GM18519 (cell line): ENCODE measurements at regions not wholly inside any gene's neighbourhood (a gene's known extent, or its start where the extent isn't known, plus 50 kb on each side); places are given as distances from the start of the nearest gene placed in this dataset.

Source experiments
- ATAC-seq: cut with Tn5 transposase; IDR thresholded peaks from one replicate; pipeline ENCODE4 v1.9.1; 2021; ENCODE audit warnings: mild to moderate bottlenecking, moderate library complexity; ENCODE audit not compliant: unreplicated experiment, low FRiP score

DNA sequence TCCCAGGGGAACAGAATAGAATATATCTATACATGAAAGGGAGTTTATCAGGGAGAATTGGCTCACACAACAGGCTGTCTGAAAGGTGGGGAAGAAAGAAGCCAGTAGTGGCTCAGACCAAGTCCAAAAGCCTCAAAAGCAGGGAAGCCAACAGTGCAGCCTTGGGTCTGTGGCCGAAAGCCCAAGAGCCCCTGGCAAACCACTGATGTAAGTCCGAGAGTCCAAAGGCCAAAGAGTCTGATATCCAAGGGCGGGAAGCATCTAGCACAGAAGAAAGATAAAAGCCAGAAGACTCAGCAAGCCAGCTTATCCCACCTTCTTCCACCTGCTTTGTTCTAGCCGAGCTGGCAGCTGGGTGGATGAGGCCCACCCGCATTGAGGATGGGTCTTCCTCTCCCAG, 172.5 kb downstream of the CCDC71L start:
- no peak for ATAC-seq

DNA sequence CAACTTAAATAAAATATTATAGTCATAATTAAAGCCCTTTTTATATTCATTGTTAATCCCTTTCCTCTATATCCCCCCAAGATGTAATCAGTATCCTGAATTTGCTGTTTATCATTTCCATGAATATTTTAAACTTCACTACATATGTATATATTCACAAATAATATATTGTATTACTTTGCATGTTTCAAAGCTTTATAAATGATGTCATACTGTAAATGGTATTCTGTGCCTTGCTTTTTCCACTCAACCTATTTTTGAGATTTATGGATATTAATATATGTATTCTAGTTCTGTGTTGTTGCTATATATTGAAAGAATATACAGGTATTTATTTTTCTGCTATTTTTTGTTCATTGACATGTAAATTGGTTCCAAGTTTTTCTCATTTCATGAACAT, 173.1 kb downstream of the CCDC71L start:
- no peak for ATAC-seq

DNA sequence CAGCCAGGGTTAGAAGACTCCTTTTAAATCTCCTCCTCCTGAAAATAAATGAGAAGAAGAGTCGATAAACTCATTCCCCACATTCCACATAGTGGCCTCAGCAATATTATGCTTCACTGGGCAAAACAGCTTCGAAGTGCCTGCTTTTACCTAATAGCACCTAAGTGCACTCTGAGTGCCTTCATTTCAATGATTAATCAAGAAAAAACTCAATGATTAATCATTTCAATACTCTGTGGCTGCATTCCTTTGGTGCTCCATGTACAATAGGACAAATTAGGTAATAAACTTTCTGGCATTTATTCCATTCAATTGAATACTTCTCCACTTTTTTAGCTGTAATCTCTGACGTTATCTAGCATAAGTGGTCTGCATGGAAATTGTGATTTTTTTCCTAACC, 174.6 kb downstream of the CCDC71L start:
- no peak for ATAC-seq

DNA sequence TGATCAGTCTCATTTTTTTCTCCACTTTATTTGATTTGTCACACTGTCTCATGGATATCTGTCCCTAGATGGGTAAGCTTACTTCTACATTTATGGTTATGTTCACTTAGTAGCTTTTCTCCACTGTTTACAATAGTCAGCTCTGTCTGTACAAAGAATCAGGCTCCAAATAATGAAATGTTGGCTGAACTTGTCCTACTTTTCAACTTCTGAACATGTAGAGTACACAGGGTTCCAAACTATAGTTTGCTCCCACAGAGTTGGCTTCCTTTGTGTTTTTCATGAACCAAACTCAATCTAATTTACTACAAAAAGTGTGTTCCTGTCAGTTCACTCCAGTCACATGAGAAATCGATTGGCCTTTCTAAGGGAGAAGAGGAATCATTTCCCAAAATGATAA, 175.0 kb downstream of the CCDC71L start:
- no peak for ATAC-seq

DNA sequence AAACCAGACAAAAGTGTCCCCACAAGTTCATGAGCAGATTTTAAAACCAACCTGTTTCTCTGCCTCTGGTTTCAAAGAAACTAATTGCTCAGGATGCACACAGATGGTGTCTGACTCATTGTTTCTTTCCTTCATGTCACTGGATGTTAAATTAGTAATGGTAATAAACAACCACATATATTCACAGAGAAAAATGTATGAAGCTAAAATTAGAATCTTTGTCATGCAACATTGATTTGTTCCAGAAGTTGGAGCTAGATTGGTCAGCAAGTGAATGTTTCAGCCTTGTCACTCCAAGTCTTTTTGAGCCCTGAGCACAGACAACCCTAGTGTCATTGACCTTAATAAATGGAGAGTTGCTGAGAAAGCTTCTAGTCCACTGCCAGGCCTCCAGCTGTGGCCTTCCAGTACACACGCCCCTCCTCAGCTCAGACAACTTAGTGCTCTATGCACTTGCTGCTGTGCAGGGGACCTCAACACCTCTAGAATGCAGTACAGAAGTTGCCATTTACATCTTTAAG, 175.9 kb downstream of the CCDC71L start:
- no peak for ATAC-seq

DNA sequence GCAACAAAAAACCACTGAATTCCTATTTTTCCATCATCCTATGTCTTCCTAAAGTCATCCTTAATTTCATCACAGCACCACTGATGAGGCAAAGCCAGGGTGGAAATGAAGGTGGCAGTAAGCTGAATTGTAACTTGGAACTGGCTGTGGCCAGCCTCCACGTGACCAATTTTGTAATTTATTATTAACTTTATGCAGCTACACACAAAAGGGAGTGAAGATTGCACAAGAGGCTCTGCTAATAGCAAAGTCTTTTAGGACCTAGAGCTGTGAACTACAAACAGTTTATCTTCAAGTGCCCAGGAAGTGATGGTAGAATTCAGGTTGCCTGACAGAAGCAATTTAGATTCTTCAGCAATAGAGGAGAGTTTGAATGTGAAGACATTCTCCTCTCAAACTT, 176.4 kb downstream of the CCDC71L start:
- no peak for ATAC-seq

DNA sequence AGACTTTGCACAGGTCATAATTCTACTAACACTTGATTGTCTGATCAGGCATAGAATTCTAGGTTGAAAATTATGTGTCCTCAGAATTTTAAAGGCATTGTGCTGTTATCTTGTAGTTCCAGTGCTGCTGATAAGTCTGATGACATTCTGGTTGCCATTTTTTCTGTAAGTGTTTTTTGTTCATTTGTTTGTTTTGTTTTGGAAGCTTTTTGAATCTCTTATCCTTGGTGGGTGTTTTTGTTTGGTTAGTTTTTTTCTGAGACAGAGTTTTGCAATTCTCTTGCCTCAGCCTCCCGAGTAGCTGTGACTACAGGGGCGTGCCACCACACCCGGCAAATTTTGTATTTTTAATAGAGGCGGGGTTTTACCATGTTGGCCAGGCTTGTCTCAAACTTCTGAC, 178.9 kb downstream of the CCDC71L start:
- ATAC-seq: no peak

DNA sequence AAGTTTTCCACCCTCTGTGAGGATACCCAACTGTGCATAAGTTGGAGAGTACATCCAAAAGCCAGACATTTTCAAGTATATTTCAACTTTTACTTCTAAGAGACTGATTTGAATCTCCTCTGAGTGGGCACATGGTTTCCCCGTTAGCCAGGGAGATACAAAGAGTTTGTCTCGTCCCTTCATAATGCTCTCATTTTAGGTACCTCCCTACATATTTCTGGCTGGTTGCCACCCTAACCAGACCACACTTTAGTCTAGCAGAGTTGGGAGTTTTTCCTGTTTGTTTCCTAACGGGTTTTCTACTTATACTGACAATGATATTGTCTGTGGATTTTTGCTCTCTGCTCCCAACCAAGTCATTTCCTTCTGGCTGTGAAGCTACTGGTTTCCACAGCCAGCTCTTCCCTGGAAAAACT, 180.3 kb downstream of the CCDC71L start:
- no peak for ATAC-seq

DNA sequence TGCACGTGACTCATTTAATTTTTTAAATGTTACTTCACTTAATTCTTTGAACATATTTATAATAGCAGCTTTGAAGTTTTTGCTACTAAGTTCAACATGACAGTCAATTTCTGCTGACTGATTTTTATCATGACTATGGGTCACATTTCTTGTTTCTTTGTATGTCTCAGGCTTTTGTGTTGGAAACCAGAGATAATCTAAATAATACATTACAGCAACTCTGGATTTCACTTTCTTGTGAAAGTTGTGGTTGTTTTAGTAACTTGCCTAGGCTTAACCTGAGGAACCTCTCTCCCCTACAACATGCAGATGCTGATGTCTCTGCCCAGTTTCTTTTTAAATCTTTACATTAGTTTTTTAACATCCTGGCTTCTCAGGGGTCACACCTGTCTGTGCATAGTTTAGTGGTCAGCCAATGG, 180.8 kb downstream of the CCDC71L start:
- ATAC-seq: peak; percentile 54

DNA sequence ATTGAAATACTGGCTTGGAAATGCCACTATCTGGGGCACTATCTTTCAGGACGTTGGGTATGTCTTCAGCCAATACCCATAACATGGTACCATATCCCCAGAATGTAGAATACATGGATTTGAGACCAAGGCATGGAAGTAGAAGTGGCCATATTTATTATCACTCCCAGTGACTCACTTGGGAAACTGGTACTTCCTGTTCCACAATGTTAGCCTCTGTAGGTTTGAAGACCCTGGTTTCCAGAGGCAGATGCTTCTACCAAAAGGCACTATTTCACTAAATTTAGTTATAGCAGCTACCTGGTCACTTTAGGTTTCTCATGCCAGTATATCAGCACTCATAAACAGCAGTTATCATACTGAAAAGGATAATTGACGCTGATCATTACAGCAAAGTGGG, 184.2 kb downstream of the CCDC71L start:
- no peak for ATAC-seq

DNA sequence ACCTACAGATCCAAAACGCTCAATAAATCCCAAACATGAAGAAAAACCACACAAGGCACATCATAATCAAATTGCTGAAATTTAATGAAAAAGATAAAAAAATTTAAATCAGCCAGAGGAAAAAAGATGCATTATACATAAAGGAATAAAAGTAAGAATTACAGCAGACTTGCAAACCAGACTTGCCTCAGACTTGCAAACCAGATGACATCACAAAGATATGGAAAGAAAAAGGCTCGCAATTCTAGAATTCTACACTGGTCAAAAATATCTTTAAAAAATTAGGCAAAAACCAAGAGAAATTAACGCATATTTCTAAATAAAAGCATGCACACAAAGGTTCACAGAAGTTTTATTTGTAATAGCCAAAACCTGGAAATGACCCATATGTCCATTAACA, 188.0 kb upstream of the NAMPT start:
- no peak for ATAC-seq

DNA sequence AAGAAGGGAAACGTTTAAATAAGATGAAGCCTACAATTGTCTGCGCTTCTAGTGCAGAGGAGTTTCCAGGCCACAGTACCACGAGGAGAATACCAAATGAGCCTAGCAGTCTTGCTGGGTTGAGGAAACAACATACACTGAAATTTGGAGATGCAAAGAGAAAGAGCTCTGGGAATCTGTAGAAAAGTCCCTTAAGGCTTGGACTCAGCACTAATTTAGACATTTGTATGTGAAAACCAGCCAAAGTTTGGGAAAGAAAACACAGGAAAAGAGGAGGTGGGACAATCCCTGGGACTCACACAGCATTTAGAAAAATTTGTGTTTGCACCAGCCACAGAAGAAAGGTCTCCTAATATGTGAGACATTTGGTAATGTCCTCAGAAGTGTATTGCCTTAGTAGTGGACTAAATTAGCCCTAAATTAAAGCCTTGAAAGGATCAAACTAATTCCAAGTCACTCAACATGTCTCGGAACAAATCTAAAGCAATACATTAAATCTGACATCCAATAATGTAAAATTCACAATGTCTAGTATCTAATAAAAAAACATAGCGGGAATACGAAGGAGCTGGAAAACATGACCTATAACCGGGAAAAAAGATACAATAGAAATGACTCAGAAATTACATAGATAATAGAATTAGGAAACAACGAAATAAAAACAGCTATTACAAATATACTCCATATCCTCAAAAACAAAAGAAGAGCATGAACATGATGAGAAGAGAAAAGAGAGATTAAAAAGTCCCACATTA, 187.1 kb upstream of the NAMPT start:
- no peak for ATAC-seq

DNA sequence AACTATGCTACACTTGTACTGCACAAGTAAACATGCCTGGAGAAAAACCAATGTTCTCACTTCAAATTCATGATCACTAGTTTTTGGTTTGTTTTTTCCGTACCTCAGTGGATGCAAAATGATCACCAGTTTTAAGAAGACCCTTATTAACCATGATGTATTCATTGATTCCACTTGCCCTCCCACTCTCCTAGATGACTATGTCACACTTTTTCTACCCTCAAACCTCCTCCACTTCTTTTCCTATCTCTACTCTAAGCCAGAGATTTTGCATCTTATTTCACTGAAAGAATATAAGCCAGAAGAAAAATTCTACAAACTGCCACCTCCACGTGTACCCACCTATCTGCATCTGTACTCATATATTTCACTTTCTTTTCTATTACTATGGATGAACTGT, 186.2 kb upstream of the NAMPT start:
- no peak for ATAC-seq

DNA sequence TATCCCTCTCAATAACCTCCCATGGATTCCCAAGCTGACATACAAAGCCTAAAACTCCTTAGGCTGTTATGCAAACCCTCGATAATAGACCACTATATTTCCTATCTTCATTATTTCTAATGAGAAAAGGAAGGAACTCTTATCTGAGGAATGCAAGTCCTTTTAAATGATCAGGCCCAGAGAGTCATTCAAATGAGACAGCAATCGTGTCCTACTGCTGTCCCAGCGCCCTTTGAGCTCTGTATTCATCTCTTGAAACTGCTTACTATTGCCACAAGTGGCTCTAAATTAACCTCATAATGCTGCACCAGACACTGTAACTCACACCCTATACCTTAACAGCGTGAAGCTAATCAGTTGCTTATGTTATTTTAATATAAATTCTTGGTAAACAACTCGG, 182.1 kb upstream of the NAMPT start:
- ATAC-seq: no peak

DNA sequence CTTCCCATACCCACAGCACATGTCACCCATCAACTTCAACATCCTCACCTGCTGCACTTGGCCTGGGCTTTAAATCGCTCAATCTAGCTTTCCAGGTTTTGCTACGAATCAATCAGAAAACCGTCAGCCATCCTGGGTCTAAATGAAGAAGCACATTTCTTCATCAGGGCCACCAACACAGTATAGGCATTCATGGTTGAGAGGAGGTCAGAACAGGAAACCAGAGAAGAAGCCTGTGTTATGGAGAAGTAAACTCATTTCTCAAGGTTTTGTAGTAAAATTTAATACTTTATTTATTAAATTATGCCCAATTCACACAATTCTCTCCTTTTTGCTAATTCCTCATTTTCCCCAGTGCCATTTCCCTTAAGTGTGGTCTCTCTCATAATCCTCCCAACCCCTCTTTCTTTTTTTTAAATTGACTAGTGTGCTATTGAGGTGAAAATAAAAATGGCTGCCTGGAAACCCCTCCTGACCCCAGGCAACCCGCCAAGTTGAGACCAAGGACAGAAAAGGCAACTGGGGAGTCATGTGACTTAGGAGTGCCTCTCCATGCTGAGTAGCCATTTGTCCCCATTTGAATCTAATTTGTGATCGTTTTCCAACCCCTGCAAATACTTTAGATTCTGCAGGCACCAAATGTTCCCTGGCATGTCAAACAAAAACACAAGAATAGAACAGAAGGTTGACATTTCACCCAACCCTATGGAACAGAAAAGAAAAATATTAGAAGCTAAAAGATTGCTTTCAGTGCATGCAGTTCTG, 181.1 kb upstream of the NAMPT start:
- ATAC-seq: no peak

DNA sequence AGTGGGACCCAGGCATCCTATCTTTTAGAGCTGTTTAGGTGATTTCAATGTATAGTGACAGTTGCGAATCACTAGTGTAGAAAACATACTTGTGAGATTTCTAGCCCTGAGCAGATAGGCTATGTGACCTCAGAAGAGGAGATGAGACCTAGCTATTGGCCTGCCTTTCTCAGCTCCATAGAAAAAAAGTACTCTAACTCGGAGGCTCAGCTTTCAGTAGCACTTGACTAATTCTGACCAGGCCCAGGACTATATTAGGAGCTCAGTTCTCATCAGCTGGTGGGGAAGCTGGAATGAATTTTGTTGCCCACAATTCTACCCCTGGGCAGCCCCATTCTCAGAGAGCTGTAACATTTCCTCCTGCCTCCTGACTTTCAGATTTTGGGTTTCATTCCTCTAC, 179.9 kb upstream of the NAMPT start:
- no peak for ATAC-seq

DNA sequence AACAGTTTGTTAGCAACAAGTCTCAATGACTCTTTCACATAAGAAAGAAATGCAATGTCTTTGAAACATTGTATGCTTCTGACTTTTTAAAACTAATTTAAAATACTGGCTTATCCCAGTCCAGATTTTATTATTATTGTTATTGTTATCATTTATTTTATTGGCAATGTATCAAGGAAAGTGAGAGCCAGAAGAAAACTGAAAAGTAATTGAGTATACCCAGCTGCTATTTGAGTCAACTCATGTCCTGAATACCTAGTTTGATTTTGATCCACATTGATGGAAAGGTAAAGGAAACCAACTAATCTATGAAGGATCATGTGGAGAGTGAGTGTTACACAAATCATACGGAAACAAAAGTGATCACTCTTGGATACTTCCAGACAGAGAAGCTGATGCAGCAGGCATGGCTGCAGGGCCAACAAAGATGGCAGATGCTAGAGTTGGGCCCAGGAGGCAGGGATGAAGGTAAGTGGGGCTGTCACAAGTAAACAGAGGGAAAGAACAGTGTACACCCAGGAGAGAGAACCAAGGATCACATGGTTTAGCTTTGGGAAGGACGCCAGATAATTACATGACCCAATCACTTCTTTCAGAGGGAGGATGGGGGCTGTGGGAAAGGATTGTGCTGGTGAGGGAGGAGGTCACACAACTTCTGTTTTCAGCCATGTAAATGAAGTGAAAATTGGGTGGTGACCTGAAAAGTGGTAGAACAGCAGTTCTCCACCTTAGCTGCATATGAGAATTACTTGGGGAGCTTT, 179.2 kb upstream of the NAMPT start:
- no peak for ATAC-seq

DNA sequence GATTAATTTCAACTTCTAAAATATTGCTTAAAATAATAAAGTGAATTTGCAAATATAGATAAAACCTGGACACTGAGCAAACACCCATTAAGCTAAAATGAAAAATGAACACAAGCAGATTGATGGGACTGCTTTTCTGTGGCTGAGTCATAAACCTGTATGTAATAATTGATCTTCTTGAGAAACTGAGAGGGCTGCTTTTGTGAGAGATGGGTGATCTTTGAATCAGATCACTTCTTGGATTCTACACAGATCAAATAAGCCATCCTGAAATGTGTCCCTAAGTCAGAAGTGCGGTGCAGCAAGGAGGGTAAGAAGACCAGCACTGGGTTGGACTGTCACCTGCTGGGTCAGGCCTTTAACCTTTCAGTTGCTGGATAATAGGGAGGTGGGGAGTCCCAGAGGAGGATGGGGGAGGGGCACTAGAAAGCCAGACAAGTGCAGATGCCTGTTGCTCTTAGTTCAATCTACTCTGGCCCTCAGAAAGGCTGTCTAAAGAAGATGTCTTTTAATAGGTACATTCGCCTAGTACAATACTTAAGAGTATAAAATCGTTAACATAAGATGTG, 178.2 kb upstream of the NAMPT start:
- ATAC-seq: no peak

DNA sequence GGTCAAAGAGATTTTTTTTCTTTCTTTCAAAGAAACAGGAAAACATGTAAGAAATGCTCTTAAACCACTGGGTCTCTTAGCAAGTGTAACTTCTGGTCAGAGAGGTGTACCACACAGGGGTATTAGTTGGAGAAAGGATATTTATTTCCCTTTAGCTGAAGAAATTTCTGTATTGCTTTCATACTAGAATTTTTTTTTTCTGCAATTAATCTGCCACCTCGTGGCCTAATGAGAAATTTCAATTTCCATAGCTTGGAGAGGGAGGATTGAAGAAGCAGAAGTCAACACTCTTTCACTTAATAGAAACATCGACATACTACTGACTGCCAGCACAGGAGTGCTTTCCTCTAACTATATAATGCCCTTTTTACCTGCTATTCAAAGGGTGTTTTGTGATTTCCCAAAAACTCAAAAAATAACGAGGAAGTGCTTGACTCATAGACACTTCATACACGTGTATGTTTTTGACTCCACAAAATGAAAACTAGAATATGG, 177.6 kb upstream of the NAMPT start:
- ATAC-seq: peak; percentile 51

DNA sequence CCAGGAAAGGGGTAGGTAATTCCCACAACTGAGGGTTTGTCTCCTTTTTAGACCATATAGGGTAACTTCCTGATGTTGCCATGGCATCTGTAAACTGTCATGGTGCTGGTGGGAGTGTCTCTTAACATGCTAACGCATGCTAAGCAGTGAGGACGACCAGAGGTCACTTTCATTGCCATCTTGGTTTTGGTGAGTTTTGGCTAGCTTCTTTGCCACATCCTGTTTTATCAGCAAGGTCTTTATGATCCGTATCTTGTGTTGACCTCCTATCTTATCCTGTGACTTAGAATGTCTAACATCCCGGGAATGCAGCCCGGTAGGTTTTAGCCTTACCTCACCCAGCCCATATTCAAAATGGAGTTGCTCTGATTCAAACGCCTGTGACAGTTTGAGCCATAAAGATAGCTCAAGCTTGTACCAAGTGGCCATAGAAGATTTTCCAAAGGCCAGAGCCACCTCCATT, 176.0 kb upstream of the NAMPT start:
- ATAC-seq: no peak
